HEK293T (cell line): ENCODE measurements at regions not wholly inside any gene's neighbourhood (a gene's known extent, or its start where the extent isn't known, plus 50 kb on each side); places are given as distances from the start of the nearest gene placed in this dataset.

Source experiments
- CTCF ChIA-PET: fragments of 350-600 bp; formaldehyde crosslinking; extraction: SDS; loops from one replicate; lab custom pipeline; 2021; ENCODE audit warnings: antibody characterized with exemption, inconsistent platforms; lab: Yijun Ruan, JAX
- POLR2A ChIA-PET: fragments of 350-600 bp; formaldehyde crosslinking; extraction: SDS; loops from one replicate; lab custom pipeline; 2020; ENCODE audit warnings: antibody characterized with exemption, inconsistent platforms; lab: Yijun Ruan, JAX
- DNase-seq: peaks from one replicate; pipeline ENCODE4 v3.0.0; 2012; ENCODE audit warnings: mixed read lengths; ENCODE audit errors: extremely low spot score
- ARNT ChIP-seq: fragments of 450-650 bp; IDR thresholded peaks from 2 replicates; pipeline ENCODE4 v1.6.1; 2017; ENCODE audit warnings: mild to moderate bottlenecking
- BHLHE40 ChIP-seq: fragments of 450-650 bp; IDR thresholded peaks from 2 replicates; pipeline ENCODE4 v1.6.1; 2016; ENCODE audit warnings: mild to moderate bottlenecking, moderate library complexity, borderline replicate concordance
- CTBP1 ChIP-seq: fragments of 450-650 bp; IDR thresholded peaks from 2 replicates; pipeline ENCODE4 v1.6.1; 2016; ENCODE audit warnings: borderline replicate concordance
- ELF4 ChIP-seq: fragments of 450-650 bp; IDR thresholded peaks from 2 replicates; pipeline ENCODE4 v1.6.1; 2017; ENCODE audit warnings: antibody characterized with exemption
- FOXA1 ChIP-seq: fragments of 450-650 bp; IDR thresholded peaks from 2 replicates; pipeline ENCODE4 v1.6.1; 2016; ENCODE audit warnings: mild to moderate bottlenecking
- FOXK2 ChIP-seq: fragments of 450-650 bp; IDR thresholded peaks from 2 replicates; pipeline ENCODE4 v1.6.1; 2016; ENCODE audit warnings: mild to moderate bottlenecking
- FOXM1 ChIP-seq: fragments of 450-650 bp; IDR thresholded peaks from 2 replicates; pipeline ENCODE4 v1.6.1; 2017; ENCODE audit warnings: mild to moderate bottlenecking, borderline replicate concordance
- HDGF ChIP-seq: fragments of 450-650 bp; IDR thresholded peaks from 2 replicates; pipeline ENCODE4 v1.6.1; 2017; ENCODE audit warnings: antibody characterized with exemption, borderline replicate concordance
- L3MBTL2 ChIP-seq: fragments of 450-650 bp; conservative IDR thresholded peaks from 2 replicates; pipeline ENCODE4 v1.6.1; 2016; ENCODE audit warnings: mild to moderate bottlenecking
- LEF1 ChIP-seq: fragments of 450-650 bp; IDR thresholded peaks from 2 replicates; pipeline ENCODE4 v1.6.1; 2017; ENCODE audit warnings: mild to moderate bottlenecking, borderline replicate concordance
- NFRKB ChIP-seq: fragments of 450-650 bp; IDR thresholded peaks from 2 replicates; pipeline ENCODE4 v1.6.1; 2016; ENCODE audit warnings: mild to moderate bottlenecking, moderate library complexity
- SP1 ChIP-seq: fragments of 450-650 bp; IDR thresholded peaks from 2 replicates; pipeline ENCODE4 v1.6.1; 2017
- SUZ12 ChIP-seq: fragments of 450-650 bp; IDR thresholded peaks from 2 replicates; pipeline ENCODE4 v1.6.1; 2016; ENCODE audit warnings: mild to moderate bottlenecking
- TARDBP ChIP-seq: fragments of 450-650 bp; IDR thresholded peaks from 2 replicates; pipeline ENCODE4 v1.6.1; 2016
- ZNF384 ChIP-seq: fragments of 450-650 bp; IDR thresholded peaks from 2 replicates; pipeline ENCODE4 v1.6.1; 2016
- TF ChIP-seq, protein P1 (sequence below): fragments of 450-650 bp; IDR thresholded peaks from 2 replicates; pipeline ENCODE4 v1.6.1; 2016

DNA sequence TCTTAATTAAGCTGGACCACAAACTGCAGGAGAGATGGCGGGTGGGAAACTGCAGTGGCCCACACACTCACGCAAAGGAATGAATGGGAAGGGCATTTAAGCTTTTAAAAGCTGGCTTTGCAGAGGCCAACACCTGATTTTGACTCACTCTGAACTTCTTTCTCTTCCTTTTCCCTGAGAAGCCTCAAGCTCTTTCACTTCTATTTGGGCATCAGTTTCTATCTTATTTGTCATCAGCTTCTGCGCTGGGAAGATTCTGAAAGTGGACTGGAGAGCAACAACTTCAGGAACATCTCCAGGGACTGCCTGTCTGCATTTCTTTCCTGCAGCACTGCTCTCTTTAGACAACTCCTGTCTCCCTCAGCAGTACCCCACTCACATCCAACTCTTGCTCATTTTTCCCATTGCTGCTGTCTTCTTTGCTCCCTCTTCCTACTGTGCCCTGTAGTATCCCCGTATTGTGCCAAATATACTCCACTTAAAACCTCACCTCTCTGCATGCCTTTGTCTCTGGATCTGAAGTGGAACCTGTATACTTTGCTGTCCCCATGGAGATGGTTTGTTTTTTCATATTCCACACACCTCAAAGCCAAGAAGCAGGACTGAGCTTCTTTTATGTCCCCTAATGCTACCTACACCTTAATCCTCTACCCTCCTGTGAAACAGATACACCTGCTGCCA, 143.3 kb upstream of the JUN start:
- ChIA-PET CTCF (interaction anchor here (0.7 kb wide), 1 partner anchor 64 kb away, joined by 3 read pairs; no protein-coding TSS in a partner anchor), POLR2A (interaction anchor here (1.0 kb wide), 1 partner anchor 143 kb away, joined by 4 read pairs; the partner anchor contains the start of gene JUN)
- no peak for DNase-seq
- no peak for TF ChIP-seq FOXK2
- no peak for TF ChIP-seq TARDBP
- TF ChIP-seq ELF4: no peak
- TF ChIP-seq NFRKB: no peak
- no peak for TF ChIP-seq FOXM1

DNA sequence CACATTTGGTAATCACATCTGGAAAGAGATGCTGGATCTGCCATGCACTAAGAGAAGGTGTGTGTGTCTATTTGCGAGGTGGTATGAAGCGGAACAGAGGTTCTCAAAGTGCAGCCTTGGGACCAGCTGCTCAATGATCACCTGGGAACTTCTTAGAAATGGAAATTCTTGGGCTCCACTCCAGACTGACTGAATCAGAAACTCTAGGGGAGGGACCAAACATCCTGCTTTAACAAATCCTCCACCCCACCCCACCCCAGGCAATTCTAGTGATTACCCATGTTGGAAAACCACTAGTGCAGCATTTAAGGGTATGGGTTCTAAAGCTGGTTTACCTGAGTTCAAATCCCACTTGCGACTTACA, 143.9 kb upstream of the JUN start:
- no peak for TF ChIP-seq L3MBTL2
- TF ChIP-seq SP1: no peak
- TF ChIP-seq CTBP1: no peak
- TF ChIP-seq FOXA1: no peak
- no peak for TF ChIP-seq ZNF384
- TF ChIP-seq LEF1: no peak
- no peak for TF ChIP-seq TARDBP
- TF ChIP-seq HDGF: no peak
- no peak for TF ChIP-seq BHLHE40
- no peak for TF ChIP-seq SUZ12
- TF ChIP-seq NFRKB: no peak
- no peak for TF ChIP-seq FOXM1
- TF ChIP-seq, protein P1, sequence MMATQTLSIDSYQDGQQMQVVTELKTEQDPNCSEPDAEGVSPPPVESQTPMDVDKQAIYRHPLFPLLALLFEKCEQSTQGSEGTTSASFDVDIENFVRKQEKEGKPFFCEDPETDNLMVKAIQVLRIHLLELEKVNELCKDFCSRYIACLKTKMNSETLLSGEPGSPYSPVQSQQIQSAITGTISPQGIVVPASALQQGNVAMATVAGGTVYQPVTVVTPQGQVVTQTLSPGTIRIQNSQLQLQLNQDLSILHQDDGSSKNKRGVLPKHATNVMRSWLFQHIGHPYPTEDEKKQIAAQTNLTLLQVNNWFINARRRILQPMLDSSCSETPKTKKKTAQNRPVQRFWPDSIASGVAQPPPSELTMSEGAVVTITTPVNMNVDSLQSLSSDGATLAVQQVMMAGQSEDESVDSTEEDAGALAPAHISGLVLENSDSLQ: no peak
- CTCF ChIA-PET: interaction anchor here (0.7 kb wide), 1 partner anchor 63 kb away, joined by 3 read pairs; no protein-coding TSS in a partner anchor
- DNase-seq: no peak
- POLR2A ChIA-PET: no interaction called here

DNA sequence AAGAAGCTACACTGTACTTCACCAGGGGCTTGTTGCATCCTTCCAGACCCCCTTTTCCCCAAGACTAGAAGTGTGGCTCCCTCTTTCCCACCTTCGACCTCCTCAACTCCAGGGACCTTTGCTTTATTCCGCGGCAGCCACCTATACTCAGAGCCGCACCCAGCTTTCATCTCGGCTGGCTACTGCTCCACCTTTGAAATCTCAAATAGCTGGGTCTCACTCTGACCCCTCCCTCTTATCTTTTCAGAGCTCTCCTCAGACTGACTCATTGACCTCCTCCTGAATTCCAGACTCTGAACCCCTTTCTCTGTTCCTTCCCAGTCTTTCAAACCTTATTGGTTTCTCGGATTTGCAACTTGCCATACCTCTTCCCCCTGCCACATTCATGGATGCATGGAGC, 144.7 kb upstream of the JUN start:
- TF ChIP-seq ARNT: no peak
- no peak for TF ChIP-seq CTBP1
- TF ChIP-seq NFRKB: no peak
- TF ChIP-seq ZNF384: no peak
- no peak for TF ChIP-seq FOXA1
- TF ChIP-seq BHLHE40: no peak
- TF ChIP-seq SP1: no peak
- TF ChIP-seq LEF1: no peak
- TF ChIP-seq TARDBP: no peak
- TF ChIP-seq SUZ12: no peak
- no peak for TF ChIP-seq ELF4
- TF ChIP-seq FOXK2: no peak
- no peak for TF ChIP-seq L3MBTL2
- no peak for TF ChIP-seq HDGF
- no peak for TF ChIP-seq FOXM1
- ChIA-PET POLR2A (no interaction called here), CTCF (no interaction called here)
- no peak for DNase-seq

DNA sequence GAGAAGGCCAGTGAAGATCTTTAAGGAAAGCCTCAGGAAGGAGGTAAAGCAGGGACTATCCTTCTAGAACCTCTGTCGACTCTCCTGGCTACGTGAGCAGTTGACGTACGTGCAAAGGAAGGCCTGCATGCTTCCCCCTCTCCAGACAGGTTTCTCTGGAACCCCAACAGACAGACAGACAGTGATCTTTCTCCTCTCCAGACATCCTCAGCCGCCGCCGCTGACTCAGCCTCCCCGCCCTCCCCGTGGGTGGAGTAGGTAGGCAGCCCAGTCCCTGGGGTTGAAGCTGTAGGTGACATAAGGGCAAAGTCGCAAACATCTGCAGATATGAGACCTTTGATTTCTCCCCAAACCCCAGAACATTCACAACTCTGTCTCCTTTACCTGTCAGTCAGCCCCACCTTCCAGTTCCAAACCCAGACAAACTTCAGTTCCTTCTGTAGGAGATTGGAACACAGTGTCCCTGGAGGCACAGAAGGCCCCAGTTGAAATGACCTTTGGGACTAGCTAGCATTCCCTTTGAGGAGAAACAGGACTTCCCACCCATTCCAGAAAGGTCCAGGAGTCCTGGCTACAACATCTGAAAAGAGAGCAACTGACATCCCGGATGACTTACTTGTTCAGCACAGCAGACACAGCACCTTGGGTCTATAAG, 146.0 kb upstream of the JUN start:
- ChIA-PET POLR2A (no interaction called here), CTCF (no interaction called here)
- TF ChIP-seq LEF1 (no peak), SP1 (no peak), ELF4 (no peak), HDGF (no peak), CTBP1 (no peak), FOXM1 (no peak), ZNF384 (no peak), L3MBTL2 (no peak), NFRKB (no peak)
- TF ChIP-seq, protein P1: no peak
- no peak for DNase-seq

DNA sequence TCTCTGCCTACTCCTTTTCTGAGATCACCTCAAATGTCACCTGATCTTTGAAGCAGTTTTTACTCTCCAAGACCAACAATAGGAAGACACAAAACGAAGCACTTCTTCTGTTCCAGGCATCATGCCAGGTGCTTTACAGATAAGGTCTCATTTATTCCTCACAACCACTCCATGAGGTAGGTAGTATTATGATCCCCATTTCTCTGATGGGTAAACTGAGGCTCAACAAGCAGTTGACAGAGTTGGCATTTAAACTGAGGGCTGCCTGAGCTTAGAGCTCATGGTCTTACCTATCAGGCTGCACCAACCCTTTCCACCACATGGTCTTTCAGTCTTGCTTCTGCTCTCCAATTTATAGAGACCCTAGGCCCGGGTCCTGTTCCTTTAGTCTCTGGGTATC, 147.2 kb upstream of the JUN start:
- POLR2A ChIA-PET: no interaction called here
- no peak for DNase-seq
- TF ChIP-seq TARDBP (no peak), ELF4 (no peak), HDGF (no peak), LEF1 (no peak), SUZ12 (no peak), SP1 (no peak), ZNF384 (no peak), BHLHE40 (no peak), FOXM1 (no peak), CTBP1 (no peak), FOXK2 (no peak), FOXA1 (no peak), ARNT (no peak), NFRKB (no peak), L3MBTL2 (no peak)
- TF ChIP-seq, protein P1: no peak
- CTCF ChIA-PET: no interaction called here

DNA sequence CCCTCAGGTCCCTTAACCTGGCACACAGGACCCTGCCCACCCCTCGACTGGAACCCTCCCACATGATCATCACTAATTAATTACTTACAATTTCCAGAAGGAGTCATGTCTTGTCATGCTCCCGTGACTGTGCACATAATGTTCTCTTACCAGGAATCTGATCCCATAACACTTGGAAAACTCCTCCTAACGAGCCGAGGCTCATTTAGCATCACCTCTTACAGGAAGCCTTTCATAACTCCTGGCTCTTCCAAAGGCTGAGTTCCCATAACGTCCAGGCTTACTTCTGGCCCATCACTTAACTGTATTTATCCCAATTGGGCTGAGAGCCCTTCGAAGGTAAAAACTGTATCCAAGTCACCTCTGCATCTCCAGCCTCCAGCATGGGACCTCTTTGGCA, 147.9 kb upstream of the JUN start:
- DNase-seq: no peak
- ChIA-PET CTCF (no interaction called here), POLR2A (no interaction called here)
- TF ChIP-seq FOXK2 (no peak), SUZ12 (no peak), HDGF (no peak), FOXM1 (no peak), L3MBTL2 (no peak), NFRKB (no peak), CTBP1 (no peak)
